IMR-90 (cell line): ENCODE measurements at regions not wholly inside any gene's neighbourhood (a gene's known extent, or its start where the extent isn't known, plus 50 kb on each side); places are given as distances from the start of the nearest gene placed in this dataset.

Experiments
- ATAC-seq: fragments of 200-7000 bp; cut with Tn5 transposase; 2 replicates; pipeline ENCODE4 v1.9.1; 2020; ENCODE audit warnings: low read depth, mild to moderate bottlenecking, moderate library complexity
- BruUV-seq: library from RNA; stranded (reverse); fragments of 400-500 nt; replicated peaks from 2 replicates; lab custom pipeline; 2021; lab: Mats Ljungman, UMichigan
- CTCF ChIA-PET: fragments of 300-600 bp; formaldehyde crosslinking; extraction: SDS; loops from one replicate; lab custom pipeline; 2021; ENCODE audit warnings: antibody characterized with exemption; lab: Yijun Ruan, JAX
- POLR2A ChIA-PET: fragments of 300-600 bp; sonication (Branson Sonifier 250); formaldehyde crosslinking; loops from one replicate; lab custom pipeline; 2022; ENCODE audit warnings: antibody characterized with exemption; ENCODE audit not compliant: unreplicated experiment; lab: Charles Lee
- DNase-seq: peaks from one replicate; pipeline ENCODE4 v3.0.0; 2013
- H2AFZ ChIP-seq: replicated peaks from 2 replicates; pipeline ENCODE3; 2013; ENCODE audit warnings: low read length, mild to moderate bottlenecking; ENCODE audit not compliant: poor library complexity
- H2AK5ac ChIP-seq: 2 replicates; pipeline ENCODE4 v1.6.1; 2013; ENCODE audit warnings: low read depth, low read length, inconsistent platforms
- H2AK9ac ChIP-seq: replicated peaks from 2 replicates; pipeline ENCODE3; 2013; ENCODE audit warnings: mild to moderate bottlenecking, low read depth, low read length, moderate library complexity; ENCODE audit not compliant: poor library complexity
- H2BK120ac ChIP-seq: 2 replicates; pipeline ENCODE4 v1.6.1; 2013; ENCODE audit warnings: low read depth, low read length, inconsistent platforms
- H2BK15ac ChIP-seq: 3 replicates; pipeline ENCODE4 v1.6.1; 2013; ENCODE audit warnings: low read depth, low read length, inconsistent platforms
- H2BK20ac ChIP-seq: 2 replicates; pipeline ENCODE4 v1.6.1; 2013; ENCODE audit warnings: low read depth, mild to moderate bottlenecking, inconsistent platforms, low read length, moderate library complexity
- H2BK5ac ChIP-seq: 2 replicates; pipeline ENCODE4 v1.6.1; 2013; ENCODE audit warnings: mild to moderate bottlenecking, low read depth, low read length, inconsistent platforms; ENCODE audit not compliant: poor library complexity, severe bottlenecking
- H3K14ac ChIP-seq: replicated peaks from 2 replicates; pipeline ENCODE4 v1.6.1; 2013; ENCODE audit warnings: low read depth, low read length, inconsistent platforms
- H3K18ac ChIP-seq: 2 replicates; pipeline ENCODE4 v1.6.1; 2013; ENCODE audit warnings: low read depth, low read length, control low read depth
- H3K23ac ChIP-seq: 2 replicates; pipeline ENCODE4 v1.6.1; 2013; ENCODE audit warnings: low read depth, low read length, inconsistent platforms
- H3K27ac ChIP-seq: 2 replicates; pipeline ENCODE4 v1.5.1; 2013; ENCODE audit warnings: mild to moderate bottlenecking, control low read depth, low read length; ENCODE audit not compliant: insufficient read depth
- H3K27me3 ChIP-seq: 2 replicates; pipeline ENCODE4 v1.6.1; 2013; ENCODE audit warnings: low read length; ENCODE audit not compliant: control insufficient read depth, insufficient read depth
- H3K36me3 ChIP-seq: 2 replicates; pipeline ENCODE4 v1.6.1; 2013; ENCODE audit warnings: low read length, mixed read lengths; ENCODE audit not compliant: control insufficient read depth, insufficient read depth
- H3K4ac ChIP-seq: 2 replicates; pipeline ENCODE4 v1.6.1; 2013; ENCODE audit warnings: low read depth, low read length, inconsistent platforms
- H3K4me1 ChIP-seq: 2 replicates; pipeline ENCODE4 v1.6.1; 2013; ENCODE audit warnings: low read length, mixed read lengths; ENCODE audit not compliant: control insufficient read depth, insufficient read depth
- H3K4me2 ChIP-seq: 2 replicates; pipeline ENCODE4 v1.6.1; 2013; ENCODE audit warnings: low read depth, mild to moderate bottlenecking, control low read depth, low read length, moderate library complexity
- H3K4me3 ChIP-seq: 2 replicates; pipeline ENCODE4 v1.5.1; 2013; ENCODE audit warnings: low read depth, mild to moderate bottlenecking, control low read depth, low read length, moderate library complexity; ENCODE audit not compliant: insufficient read depth
- H3K56ac ChIP-seq: 2 replicates; pipeline ENCODE4 v1.6.1; 2013; ENCODE audit warnings: low read length, inconsistent platforms; ENCODE audit not compliant: insufficient read depth; ENCODE audit errors: extremely low read depth
- H3K79me1 ChIP-seq, 2 experiments: 2 replicates each; pipeline ENCODE4 v1.6.1; 2013; ENCODE audit warnings: low read length in 2 of 2, inconsistent platforms in 1 of 2, low read depth in 1 of 2
- H3K9ac ChIP-seq: 2 replicates; pipeline ENCODE4 v1.6.1; 2013; ENCODE audit warnings: low read depth, low read length, control low read depth
- H3K9me1 ChIP-seq: 2 replicates; pipeline ENCODE4 v1.6.1; 2013; ENCODE audit warnings: low read length, inconsistent platforms; ENCODE audit not compliant: insufficient read depth
- H3K9me3 ChIP-seq: 2 replicates; pipeline ENCODE4 v1.6.1; 2013; ENCODE audit warnings: low read length; ENCODE audit not compliant: control insufficient read depth, insufficient read depth
- H4K20me1 ChIP-seq: 2 replicates; pipeline ENCODE4 v1.6.1; 2013; ENCODE audit warnings: low read length, inconsistent platforms; ENCODE audit not compliant: insufficient read depth
- H4K5ac ChIP-seq: 2 replicates; pipeline ENCODE4 v1.6.1; 2013; ENCODE audit warnings: mild to moderate bottlenecking, low read depth, low read length, control low read depth
- H4K8ac ChIP-seq, 2 experiments: 2 replicates each; pipeline ENCODE4 v1.6.1; 2013; ENCODE audit warnings: low read depth in 2 of 2, low read length in 2 of 2, control low read depth in 1 of 2, inconsistent platforms in 1 of 2
- H4K91ac ChIP-seq: 2 replicates; pipeline ENCODE4 v1.6.1; 2013; ENCODE audit warnings: low read depth, low read length, inconsistent platforms; ENCODE audit not compliant: insufficient read depth
- BHLHE40 ChIP-seq: fragments of 150-350 bp; IDR thresholded peaks from 2 replicates; pipeline ENCODE4 v1.6.1; 2016; ENCODE audit warnings: mild to moderate bottlenecking, low read depth, low read length
- CEBPB ChIP-seq: IDR thresholded peaks from 2 replicates; pipeline ENCODE4 v1.6.1; 2012; ENCODE audit warnings: low read depth, low read length, improper control_type of control experiment
- CHD1 ChIP-seq: IDR thresholded peaks from 2 replicates; pipeline ENCODE4 v1.6.1; 2012; ENCODE audit warnings: low read depth, low read length, improper control_type of control experiment
- CTCF ChIP-seq: conservative IDR thresholded peaks from 2 replicates; pipeline ENCODE4 v1.5.1; 2012; ENCODE audit warnings: mild to moderate bottlenecking, low read depth, low read length, improper control_type of control experiment
- ELK1 ChIP-seq: fragments of 150-350 bp; IDR thresholded peaks from 2 replicates; pipeline ENCODE4 v1.6.1; 2016; ENCODE audit warnings: low read depth, mild to moderate bottlenecking, low read length, moderate library complexity, borderline replicate concordance
- FOS ChIP-seq: fragments of 150-350 bp; IDR thresholded peaks from 2 replicates; pipeline ENCODE4 v1.6.1; 2016; ENCODE audit warnings: low read depth, low read length
- MAFK ChIP-seq: IDR thresholded peaks from 2 replicates; pipeline ENCODE4 v1.6.1; 2012; ENCODE audit warnings: low read depth, low read length, improper control_type of control experiment
- MAZ ChIP-seq: IDR thresholded peaks from 2 replicates; pipeline ENCODE4 v1.6.1; 2012; ENCODE audit warnings: low read depth, mild to moderate bottlenecking, low read length, improper control_type of control experiment, moderate library complexity, borderline replicate concordance
- MXI1 ChIP-seq: IDR thresholded peaks from 2 replicates; pipeline ENCODE4 v1.6.1; 2012; ENCODE audit warnings: low read depth, mild to moderate bottlenecking, low read length, moderate library complexity, borderline replicate concordance
- NFE2L2 ChIP-seq: fragments of 150-350 bp; IDR thresholded peaks from 2 replicates; pipeline ENCODE4 v1.6.1; 2016; ENCODE audit warnings: low read depth, mild to moderate bottlenecking, low read length
- POLR2A ChIP-seq: IDR thresholded peaks from 2 replicates; pipeline ENCODE4 v1.6.1; 2012; ENCODE audit warnings: mild to moderate bottlenecking, low read depth, low read length
- RAD21 ChIP-seq: IDR thresholded peaks from 2 replicates; pipeline ENCODE4 v1.6.1; 2012; ENCODE audit warnings: low read length, improper control_type of control experiment
- RCOR1 ChIP-seq: IDR thresholded peaks from 2 replicates; pipeline ENCODE4 v1.6.1; 2012; ENCODE audit warnings: mild to moderate bottlenecking, low read length, improper control_type of control experiment; ENCODE audit not compliant: insufficient replicate concordance
- RFX5 ChIP-seq: IDR thresholded peaks from 2 replicates; pipeline ENCODE4 v1.8.0; 2012; ENCODE audit warnings: low read depth, mild to moderate bottlenecking, low read length, moderate library complexity
- SMC3 ChIP-seq: fragments of 150-350 bp; IDR thresholded peaks from 2 replicates; pipeline ENCODE4 v1.6.1; 2016; ENCODE audit warnings: low read depth, mild to moderate bottlenecking, antibody characterized with exemption, low read length, moderate library complexity
- USF2 ChIP-seq: fragments of 150-350 bp; IDR thresholded peaks from 2 replicates; pipeline ENCODE4 v1.6.1; 2017; ENCODE audit warnings: mild to moderate bottlenecking, antibody characterized with exemption, low read length, low read depth
- WGBS, 2 experiments: methylation state at CpG; one replicate each; pipeline versions ENCODE4 v1.1.5 to v1.1.7; 2013; ENCODE audit warnings: missing lambda C conversion rate in 2 of 2; ENCODE audit not compliant: insufficient read length in 1 of 2; ENCODE audit errors: extremely low coverage in 2 of 2; 5-methylcytosine and 5-hydroxymethylcytosine counted together
- dilution Hi-C: fragments of 300-500 bp; cut with HindIII; formaldehyde crosslinking; loops from one replicate; pipeline ENCODE4 v1.14.3; 2018; ENCODE audit warnings: low sequenced_read_pairs; ENCODE audit not compliant: unreplicated experiment
- in situ Hi-C: fragments of 300-500 bp; cut with MboI; formaldehyde crosslinking; loops from 3 replicates; pipeline ENCODE4 v1.14.3; 2019; ENCODE audit warnings: low sequenced_read_pairs, inconsistent platforms, mixed read lengths
- intact Hi-C: fragments of 100-400 bp; cut with micrococcal nuclease; formaldehyde crosslinking; loops from 2 replicates; pipeline ENCODE4 v1.10.0; 2022

GRCh38 chr2:144886862-144887261 is 366.9 kb upstream of the ZEB2 start:
- DNase-seq (no peak), ATAC-seq (no peak)
- Histone ChIP-seq H2AFZ (no peak overlapping the region), H3K4me3 (no peak overlapping the region), H3K56ac (no peak overlapping the region), H3K9me1 (no peaks in the 10 kb centered on the region), H2AK9ac (no peak overlapping the region), H4K5ac (no peak overlapping the region), H3K9ac (no peak overlapping the region), H3K79me1 (no peaks in the 10 kb centered on the region), H3K9me3 (no peaks in the 10 kb centered on the region), H3K27ac (no peak overlapping the region), H3K14ac (no peak overlapping the region), H2BK120ac (no peak overlapping the region), H2AK5ac (no peak overlapping the region), H3K23ac (no peak overlapping the region), H3K4ac (no peak overlapping the region), H4K8ac (no peak overlapping the region), H2BK5ac (no peak overlapping the region), H3K27me3 (no peaks in the 10 kb centered on the region), H2BK20ac (no peak overlapping the region), H3K4me1 (no peaks in the 10 kb centered on the region), H2BK15ac (no peak overlapping the region), H4K20me1 (no peaks in the 10 kb centered on the region), H4K91ac (no peak overlapping the region), H3K36me3 (no peaks in the 10 kb centered on the region), H3K18ac (no peak overlapping the region), H3K4me2 (no peak overlapping the region)
- BruUV-seq, result no TSS peak
- in situ Hi-C loops (no loop called here), intact Hi-C loops (no loop called here), dilution Hi-C loops (no loop called here)
- ChIA-PET CTCF (no interaction called here), POLR2A (no interaction called here)
- WGBS, 2 experiments, result 0% methylated on average over 1 of the region's 3 CpGs; no CpG with 5 or more reads in 1 of the 2 experiments
- TF ChIP-seq FOS (no peak), POLR2A (no peak), BHLHE40 (no peak), MAFK (no peak), ELK1 (no peak), CEBPB (no peak), NFE2L2 (no peak), MXI1 (no peak), RFX5 (no peak), USF2 (no peak), CHD1 (no peak), CTCF (no peak), RAD21 (no peak), SMC3 (no peak), MAZ (no peak), RCOR1 (no peak)
